ENCODE measurements at regions not wholly inside any gene's neighbourhood (a gene's known extent, or its start where the extent isn't known, plus 50 kb on each side); places are given as distances from the start of the nearest gene placed in this dataset.

DNA sequence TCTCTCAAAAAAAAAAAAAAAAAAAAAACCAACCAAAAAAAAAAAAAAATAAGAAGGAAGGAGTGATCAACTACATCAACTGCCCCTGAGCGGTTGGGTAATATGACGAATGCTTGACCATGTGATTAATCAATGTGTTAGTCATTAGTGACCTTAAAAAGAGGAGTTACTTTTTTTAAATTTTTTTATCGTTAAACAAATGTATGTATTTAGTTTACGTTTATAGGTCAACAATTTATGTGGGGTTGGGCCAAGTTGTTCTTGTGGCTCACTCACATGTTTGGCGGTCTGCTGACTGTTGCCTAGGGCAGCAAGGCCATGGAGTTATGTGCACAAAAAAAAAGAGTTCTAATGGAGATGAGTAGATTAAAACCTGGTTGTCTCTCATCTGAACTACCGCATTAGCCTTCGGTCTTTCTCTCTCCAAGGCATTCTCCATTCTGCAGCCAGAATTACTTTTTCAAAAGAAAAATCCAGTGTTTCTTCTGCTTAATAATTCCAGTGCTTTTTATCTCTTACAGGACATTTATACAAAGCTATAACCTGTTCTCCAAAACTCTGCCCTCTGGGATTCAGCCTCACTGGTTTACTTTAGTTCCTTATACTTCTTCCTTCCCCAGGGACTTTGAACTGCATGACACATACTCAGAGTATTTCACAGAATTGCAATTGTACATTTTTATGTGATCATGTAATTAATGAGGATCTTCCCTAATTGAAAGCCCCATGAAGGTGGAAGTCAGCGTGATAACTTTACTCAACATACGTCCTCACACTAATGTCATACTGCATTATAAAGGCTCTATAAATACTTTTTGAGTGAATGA, 505.5 kb downstream of the ANKRD50 start:
- no peaks in the 10 kb centered on the region for H3K4me1 Mint-ChIP-seq (ENCODE audit: low read depth)
- no peak for DNase-seq
- POLR2A ChIA-PET, result no interaction called here
- intact Hi-C loops (cut with micrococcal nuclease), result no loop called here
- no peaks in the 10 kb centered on the region for H3K9me3 Mint-ChIP-seq
- H3K36me3 Mint-ChIP-seq, result no peaks in the 10 kb centered on the region
- H3K27ac Mint-ChIP-seq, result no peak overlapping the region
- no peak overlapping the region for H3K4me3 Mint-ChIP-seq
- no peaks in the 10 kb centered on the region for H3K27me3 Mint-ChIP-seq
- CTCF ChIA-PET, result interaction anchor here (0.6 kb wide), 1 partner anchor 269 kb away, joined by 3 read pairs; no protein-coding TSS in a partner anchor

- no peak for DNase-seq
- H3K4me3 Mint-ChIP-seq, result no peak overlapping the region
- H3K27ac Mint-ChIP-seq, result no peak overlapping the region
- intact Hi-C loops (cut with micrococcal nuclease), result no loop called here
- no peaks in the 10 kb centered on the region for H3K9me3 Mint-ChIP-seq
- no peaks in the 10 kb centered on the region for H3K27me3 Mint-ChIP-seq
- ChIA-PET CTCF (no interaction called here), POLR2A (no interaction called here)
- no peaks in the 10 kb centered on the region for H3K4me1 Mint-ChIP-seq (ENCODE audit: low read depth)
- H3K36me3 Mint-ChIP-seq, result no peaks in the 10 kb centered on the region
These were observed 503.3 kb downstream of the ANKRD50 start for GRCh38 chr4:124209211-124209610.

- intact Hi-C loops (cut with micrococcal nuclease), result no loop called here
- CTCF ChIA-PET, result no interaction called here
These were observed 502.9 kb downstream of the ANKRD50 start for GRCh38 chr4:124209626-124210025.

DNA sequence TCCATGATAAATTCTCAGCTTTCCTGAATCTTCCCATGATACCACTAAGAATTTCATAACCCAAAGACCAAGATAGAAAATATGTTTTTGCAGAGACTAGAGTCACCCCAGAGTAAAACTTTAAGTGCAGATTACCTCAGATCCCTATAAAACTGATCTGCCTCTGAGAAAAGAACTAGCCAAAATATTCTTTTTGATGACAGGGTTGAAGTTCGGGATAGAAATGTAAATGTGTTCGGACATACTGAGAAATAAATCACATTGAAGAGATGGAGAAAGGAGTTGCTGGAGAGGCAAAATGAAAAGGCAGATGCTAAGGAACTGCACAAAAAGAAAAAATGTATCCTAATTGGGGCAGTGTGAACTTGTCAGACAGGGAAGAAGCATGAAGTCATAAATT, 501.8 kb downstream of the ANKRD50 start:
- H3K4me3 Mint-ChIP-seq, result no peak overlapping the region
- H3K4me1 Mint-ChIP-seq (ENCODE audit: low read depth), result no peaks in the 10 kb centered on the region
- POLR2A ChIA-PET, result no interaction called here
- no peak overlapping the region for H3K27ac Mint-ChIP-seq
- H3K27me3 Mint-ChIP-seq, result no peaks in the 10 kb centered on the region
- H3K9me3 Mint-ChIP-seq, result no peaks in the 10 kb centered on the region
- no peaks in the 10 kb centered on the region for H3K36me3 Mint-ChIP-seq
- CTCF ChIA-PET, result no interaction called here
- no peak for DNase-seq
- intact Hi-C loops (cut with micrococcal nuclease), result no loop called here

More at GRCh38 chr4:124209626-124210025, 502.9 kb downstream of the ANKRD50 start:
- H3K27me3 Mint-ChIP-seq, result no peaks in the 10 kb centered on the region
- no peak for DNase-seq
- H3K36me3 Mint-ChIP-seq, result no peaks in the 10 kb centered on the region
- H3K27ac Mint-ChIP-seq, result no peak overlapping the region
- H3K9me3 Mint-ChIP-seq, result no peaks in the 10 kb centered on the region
- POLR2A ChIA-PET, result no interaction called here
- no peak overlapping the region for H3K4me3 Mint-ChIP-seq
- no peaks in the 10 kb centered on the region for H3K4me1 Mint-ChIP-seq (ENCODE audit: low read depth)

DNA sequence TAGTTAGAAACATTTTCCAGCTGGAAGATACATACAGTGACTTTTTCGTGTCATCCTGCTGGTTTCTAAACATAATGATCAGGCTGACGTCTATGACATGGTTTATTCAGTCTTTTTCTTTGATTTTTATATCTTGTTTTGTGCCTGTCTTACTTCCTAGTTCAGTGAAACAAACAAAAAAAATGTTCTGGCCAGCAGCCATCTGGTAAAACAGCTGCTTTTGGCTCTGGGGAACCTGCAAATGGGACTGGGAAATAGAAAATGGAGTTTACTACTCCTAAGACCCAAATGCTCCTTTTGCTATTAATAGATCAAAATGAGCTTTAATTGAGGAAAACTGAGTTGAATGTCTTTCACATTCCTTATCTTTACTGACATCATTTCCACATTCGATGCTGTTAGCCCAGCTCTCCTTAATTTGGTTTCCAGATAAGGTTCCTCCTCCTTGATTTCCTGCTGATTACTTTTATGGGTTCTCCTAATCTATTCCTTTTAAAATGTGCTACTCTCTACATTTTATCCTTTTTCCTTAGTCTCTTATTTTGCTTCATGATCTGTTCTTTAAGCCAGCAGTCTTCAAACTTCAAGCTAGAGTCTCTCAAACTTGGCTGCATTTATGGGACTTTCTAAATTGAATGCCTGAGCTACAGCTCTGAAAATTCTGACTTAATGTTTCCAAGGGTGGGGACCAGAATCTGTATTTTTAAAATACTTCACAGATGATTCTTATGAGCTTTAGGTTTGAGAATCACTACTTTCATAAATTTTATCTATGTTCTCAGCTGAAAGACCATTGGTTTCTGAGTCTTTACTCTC, 499.5 kb downstream of the ANKRD50 start:
- DNase-seq, result no peak
- Mint-ChIP-seq H3K4me3 (no peak overlapping the region), H3K4me1 (ENCODE audit: low read depth) (no peaks in the 10 kb centered on the region), H3K9me3 (no peaks in the 10 kb centered on the region), H3K36me3 (no peaks in the 10 kb centered on the region), H3K27ac (no peak overlapping the region), H3K27me3 (no peaks in the 10 kb centered on the region)
- ChIA-PET CTCF (no interaction called here), POLR2A (no interaction called here)
- intact Hi-C loops (cut with micrococcal nuclease), result no loop called here

DNA sequence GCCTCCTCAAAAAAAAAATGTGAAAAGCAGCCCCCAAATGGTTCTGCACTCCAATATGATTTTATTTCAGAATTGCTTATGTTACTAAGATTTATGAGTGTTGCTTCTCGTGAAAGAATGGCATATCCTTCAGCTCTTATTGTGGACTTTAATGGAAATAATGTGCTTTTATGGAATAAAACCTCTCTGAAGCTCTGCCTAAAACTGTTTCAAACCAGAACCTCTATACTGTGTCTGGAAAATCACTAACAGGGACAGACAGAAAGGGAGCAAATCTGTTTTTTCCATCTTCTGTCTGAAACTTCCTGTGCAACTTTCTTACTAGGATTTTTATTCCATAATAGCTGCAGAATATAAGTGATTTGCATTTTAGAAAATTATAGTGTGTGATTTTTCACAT, 493.1 kb downstream of the ANKRD50 start:
- H3K27me3 Mint-ChIP-seq, result no peaks in the 10 kb centered on the region
- DNase-seq, result no peak
- ChIA-PET POLR2A (no interaction called here), CTCF (no interaction called here)
- no peaks in the 10 kb centered on the region for H3K36me3 Mint-ChIP-seq
- no peaks in the 10 kb centered on the region for H3K4me1 Mint-ChIP-seq (ENCODE audit: low read depth)
- H3K27ac Mint-ChIP-seq, result no peak overlapping the region
- intact Hi-C loops (cut with micrococcal nuclease), result no loop called here
- H3K9me3 Mint-ChIP-seq, result no peaks in the 10 kb centered on the region
- no peak overlapping the region for H3K4me3 Mint-ChIP-seq

GRCh38 chr4:124224256-124224655, 488.3 kb downstream of the ANKRD50 start:
- ChIA-PET CTCF (no interaction called here), POLR2A (no interaction called here)
- H3K4me1 Mint-ChIP-seq (ENCODE audit: low read depth), result no peaks in the 10 kb centered on the region
- H3K27me3 Mint-ChIP-seq, result no peaks in the 10 kb centered on the region
- peaks cover 10% of the 10 kb centered on the region for H3K9me3 Mint-ChIP-seq
- intact Hi-C loops (cut with micrococcal nuclease), result no loop called here
- H3K27ac Mint-ChIP-seq, result no peak overlapping the region
- H3K4me3 Mint-ChIP-seq, result no peak overlapping the region
- DNase-seq, result no peak
- H3K36me3 Mint-ChIP-seq, result no peaks in the 10 kb centered on the region

DNA sequence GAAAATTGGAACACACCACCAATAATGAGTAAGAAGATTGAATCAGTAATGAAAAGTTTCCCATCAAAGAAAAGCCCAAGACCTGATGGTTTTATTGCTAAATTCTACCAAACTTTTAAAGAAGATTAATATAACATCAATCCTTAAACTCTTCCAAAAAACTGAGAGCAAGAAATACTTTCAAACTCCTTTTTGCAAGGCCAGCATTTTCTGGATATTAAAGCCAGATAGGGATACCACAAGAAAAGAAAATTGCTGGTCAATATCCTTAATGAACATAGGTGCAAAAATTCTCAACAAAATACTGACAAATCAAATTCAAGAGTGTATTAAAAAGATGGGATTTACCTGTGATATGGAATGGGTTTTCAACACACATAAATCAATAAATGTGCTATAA, 484.6 kb downstream of the ANKRD50 start:
- intact Hi-C loops (cut with micrococcal nuclease), result no loop called here
- Mint-ChIP-seq H3K4me3 (no peak overlapping the region), H3K4me1 (ENCODE audit: low read depth) (no peaks in the 10 kb centered on the region), H3K9me3 (peaks cover 10% of the 10 kb centered on the region), H3K27me3 (no peaks in the 10 kb centered on the region), H3K27ac (no peak overlapping the region), H3K36me3 (no peaks in the 10 kb centered on the region)
- CTCF ChIA-PET, result no interaction called here
- DNase-seq, result no peak
- POLR2A ChIA-PET, result no interaction called here

DNA sequence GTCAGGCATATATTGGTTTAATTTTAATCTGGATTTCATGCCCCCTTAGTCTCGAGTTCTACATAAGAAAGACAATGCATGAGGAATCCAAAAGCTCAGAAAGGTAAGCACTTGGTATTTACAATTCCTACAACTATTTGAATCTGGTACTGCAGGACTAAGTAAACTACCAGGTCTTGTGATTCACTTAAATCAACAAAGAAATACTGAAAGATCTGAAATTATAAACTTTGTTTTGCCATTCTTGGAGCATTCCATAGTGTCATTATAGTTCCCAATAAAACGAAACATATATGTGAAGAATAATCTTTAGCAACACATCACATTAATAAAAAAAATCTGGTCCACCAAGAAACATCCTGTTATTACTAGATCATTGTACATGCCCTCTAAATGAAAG, 482.3 kb downstream of the ANKRD50 start:
- POLR2A ChIA-PET, result no interaction called here
- Mint-ChIP-seq H3K27ac (no peak overlapping the region), H3K4me1 (ENCODE audit: low read depth) (no peaks in the 10 kb centered on the region), H3K9me3 (peaks cover 8% of the 10 kb centered on the region), H3K36me3 (no peaks in the 10 kb centered on the region), H3K4me3 (no peak overlapping the region), H3K27me3 (no peaks in the 10 kb centered on the region)
- DNase-seq, result no peak
- CTCF ChIA-PET, result no interaction called here
- intact Hi-C loops (cut with micrococcal nuclease), result no loop called here

DNA sequence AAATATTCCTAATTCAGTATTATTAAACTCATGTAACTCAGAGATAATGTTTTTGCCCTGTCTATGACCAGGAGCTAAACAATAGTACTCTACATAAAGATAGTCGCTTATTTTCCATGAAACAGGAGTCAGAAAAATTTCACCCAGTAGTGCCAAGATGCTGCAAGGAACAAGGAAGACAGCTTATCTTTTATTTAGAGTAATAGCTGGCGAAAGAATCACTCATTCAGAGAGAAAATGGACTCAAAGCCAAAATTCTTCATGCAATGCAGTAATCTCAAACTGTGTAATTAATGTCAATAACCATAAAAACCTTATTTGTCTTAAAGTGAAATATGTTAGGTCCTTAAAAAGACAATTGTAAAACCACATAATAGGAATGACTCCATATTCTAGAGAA, 477.8 kb downstream of the ANKRD50 start:
- Mint-ChIP-seq H3K4me3 (no peak overlapping the region), H3K9me3 (peaks cover 2% of the 10 kb centered on the region), H3K27ac (no peak overlapping the region), H3K36me3 (no peaks in the 10 kb centered on the region), H3K4me1 (ENCODE audit: low read depth) (no peaks in the 10 kb centered on the region), H3K27me3 (no peaks in the 10 kb centered on the region)
- ChIA-PET POLR2A (no interaction called here), CTCF (no interaction called here)
- intact Hi-C loops (cut with micrococcal nuclease), result no loop called here
- no peak for DNase-seq

- peaks cover 15% of the 10 kb centered on the region for H3K9me3 Mint-ChIP-seq
- POLR2A ChIA-PET, result no interaction called here
- CTCF ChIA-PET, result no interaction called here
- no peak overlapping the region for H3K27ac Mint-ChIP-seq
- no peak overlapping the region for H3K4me3 Mint-ChIP-seq
- no peak for DNase-seq
- intact Hi-C loops (cut with micrococcal nuclease), result no loop called here
- H3K4me1 Mint-ChIP-seq (ENCODE audit: low read depth), result no peaks in the 10 kb centered on the region
- H3K36me3 Mint-ChIP-seq, result no peaks in the 10 kb centered on the region
- no peaks in the 10 kb centered on the region for H3K27me3 Mint-ChIP-seq
These were observed 468.7 kb downstream of the ANKRD50 start for GRCh38 chr4:124243671-124244366.

GRCh38 chr4:124253080-124253479, 459.5 kb downstream of the ANKRD50 start:
- no peaks in the 10 kb centered on the region for H3K9me3 Mint-ChIP-seq
- no peaks in the 10 kb centered on the region for H3K36me3 Mint-ChIP-seq
- ChIA-PET POLR2A (no interaction called here), CTCF (no interaction called here)
- intact Hi-C loops (cut with micrococcal nuclease), result no loop called here
- no peak overlapping the region for H3K4me3 Mint-ChIP-seq
- peaks cover 2% of the 10 kb centered on the region for H3K27me3 Mint-ChIP-seq
- no peaks in the 10 kb centered on the region for H3K4me1 Mint-ChIP-seq (ENCODE audit: low read depth)
- H3K27ac Mint-ChIP-seq, result no peak overlapping the region
- DNase-seq, result no peak

Data from activated CD4-positive, alpha-beta memory T cell treated with anti-CD3 and anti-CD28 coated beads for 36 hours (primary cell).